ENCODE measurements at regions not wholly inside any gene's neighbourhood (a gene's known extent, or its start where the extent isn't known, plus 50 kb on each side); places are given as distances from the start of the nearest gene placed in this dataset.
"Not testable (repeated sequence)": the region's sequence is repeated elsewhere in the genome, so short reads cannot be mapped to it uniquely, and the experiment has no call there.

DNA sequence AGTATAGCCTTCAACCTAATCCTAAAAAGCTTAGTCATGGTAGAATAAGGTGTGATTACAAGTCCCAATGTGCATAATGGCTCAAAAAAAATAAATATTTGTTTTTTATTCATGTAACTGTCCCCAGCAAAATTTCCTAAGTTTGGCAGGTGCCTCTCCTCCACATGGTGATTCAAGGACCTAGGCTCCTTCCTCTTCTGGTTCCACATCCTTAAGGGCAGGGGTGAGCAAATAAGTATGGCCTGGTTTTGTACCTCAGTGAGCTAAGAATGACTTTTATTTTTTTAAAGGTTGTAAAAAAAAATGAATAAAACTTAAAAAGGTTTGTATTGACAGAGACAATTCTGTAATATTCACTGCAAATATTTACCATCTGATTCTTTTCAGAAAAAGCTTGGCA is 343.5 kb upstream of the UBE2E2 start:
- Mint-ChIP-seq H3K27ac (ENCODE audit: unreplicated experiment) (no peak overlapping the region), H3K4me1 (ENCODE audit: low read depth, unreplicated experiment) (no peaks in the 10 kb centered on the region), H3K9me3 (ENCODE audit: low read depth, unreplicated experiment) (no peaks in the 10 kb centered on the region), H3K4me3 (ENCODE audit: low read depth, unreplicated experiment) (no peak overlapping the region), H3K27me3 (ENCODE audit: unreplicated experiment) (no peaks in the 10 kb centered on the region), H3K36me3 (ENCODE audit: insufficient read depth, unreplicated experiment) (no peaks in the 10 kb centered on the region)
- CTCF ChIA-PET = no interaction called here
- intact Hi-C loops (cut with micrococcal nuclease; ENCODE audit: unreplicated experiment) = no loop called here
- TF ChIP-seq, protein P1, sequence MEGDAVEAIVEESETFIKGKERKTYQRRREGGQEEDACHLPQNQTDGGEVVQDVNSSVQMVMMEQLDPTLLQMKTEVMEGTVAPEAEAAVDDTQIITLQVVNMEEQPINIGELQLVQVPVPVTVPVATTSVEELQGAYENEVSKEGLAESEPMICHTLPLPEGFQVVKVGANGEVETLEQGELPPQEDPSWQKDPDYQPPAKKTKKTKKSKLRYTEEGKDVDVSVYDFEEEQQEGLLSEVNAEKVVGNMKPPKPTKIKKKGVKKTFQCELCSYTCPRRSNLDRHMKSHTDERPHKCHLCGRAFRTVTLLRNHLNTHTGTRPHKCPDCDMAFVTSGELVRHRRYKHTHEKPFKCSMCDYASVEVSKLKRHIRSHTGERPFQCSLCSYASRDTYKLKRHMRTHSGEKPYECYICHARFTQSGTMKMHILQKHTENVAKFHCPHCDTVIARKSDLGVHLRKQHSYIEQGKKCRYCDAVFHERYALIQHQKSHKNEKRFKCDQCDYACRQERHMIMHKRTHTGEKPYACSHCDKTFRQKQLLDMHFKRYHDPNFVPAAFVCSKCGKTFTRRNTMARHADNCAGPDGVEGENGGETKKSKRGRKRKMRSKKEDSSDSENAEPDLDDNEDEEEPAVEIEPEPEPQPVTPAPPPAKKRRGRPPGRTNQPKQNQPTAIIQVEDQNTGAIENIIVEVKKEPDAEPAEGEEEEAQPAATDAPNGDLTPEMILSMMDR (IDR thresholded peaks at IDR 0.05; ENCODE audit: unreplicated experiment) = no peak
- BruUV-seq (replicated peaks) = no TSS peak
- no peak for DNase-seq

DNA sequence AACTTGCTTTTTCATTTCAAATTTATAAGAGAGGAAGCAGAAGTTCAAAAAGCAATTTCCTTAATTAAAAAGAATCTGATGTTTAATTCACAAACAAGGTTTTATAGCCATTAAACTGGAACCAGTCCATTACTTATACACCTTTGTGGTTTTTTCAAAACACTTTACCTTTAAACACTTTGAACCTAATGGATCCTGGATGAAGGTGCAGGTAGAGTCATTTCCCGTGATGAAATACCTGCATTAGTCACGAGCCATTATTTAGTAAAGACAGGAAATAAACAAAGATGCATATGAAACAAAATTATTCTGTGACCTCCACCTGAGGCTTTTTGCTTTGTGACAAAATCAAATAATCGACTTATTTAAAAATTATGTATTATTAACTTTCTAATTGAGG is 341.7 kb upstream of the UBE2E2 start:
- no peak for DNase-seq
- TF ChIP-seq, protein P1 (IDR thresholded peaks at IDR 0.05; ENCODE audit: unreplicated experiment) = no peak
- no peak overlapping the region for H3K4me3 Mint-ChIP-seq (ENCODE audit: low read depth, unreplicated experiment)
- H3K9me3 Mint-ChIP-seq (ENCODE audit: low read depth, unreplicated experiment) = no peaks in the 10 kb centered on the region
- CTCF ChIA-PET = no interaction called here
- no peaks in the 10 kb centered on the region for H3K27me3 Mint-ChIP-seq (ENCODE audit: unreplicated experiment)
- intact Hi-C loops (cut with micrococcal nuclease; ENCODE audit: unreplicated experiment) = no loop called here
- H3K27ac Mint-ChIP-seq (ENCODE audit: unreplicated experiment) = no peak overlapping the region
- no peaks in the 10 kb centered on the region for H3K36me3 Mint-ChIP-seq (ENCODE audit: insufficient read depth, unreplicated experiment)
- no TSS peak for BruUV-seq (replicated peaks)
- H3K4me1 Mint-ChIP-seq (ENCODE audit: low read depth, unreplicated experiment) = no peaks in the 10 kb centered on the region

DNA sequence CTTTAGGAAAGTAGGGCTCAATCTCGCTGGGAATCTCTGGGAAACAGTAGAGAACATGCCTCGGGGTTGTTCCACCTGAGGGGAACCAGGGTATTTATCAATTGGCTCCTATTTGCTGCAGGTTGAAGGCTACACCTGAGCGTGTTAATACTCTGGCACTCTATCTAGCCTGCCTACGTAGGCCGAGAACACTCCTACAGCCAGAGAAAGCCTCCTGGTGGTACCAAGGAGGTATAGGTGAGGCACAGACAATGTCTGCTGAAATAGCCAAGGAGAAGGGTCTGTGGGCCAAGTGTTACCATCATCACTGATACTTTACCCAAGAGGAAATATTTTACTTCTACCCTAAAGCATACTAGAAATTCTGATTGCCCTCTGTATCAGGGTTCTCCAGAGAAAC is 341.0 kb upstream of the UBE2E2 start:
- no peaks in the 10 kb centered on the region for H3K9me3 Mint-ChIP-seq (ENCODE audit: low read depth, unreplicated experiment)
- no peaks in the 10 kb centered on the region for H3K36me3 Mint-ChIP-seq (ENCODE audit: insufficient read depth, unreplicated experiment)
- BruUV-seq (replicated peaks) = no TSS peak
- CTCF ChIA-PET = no interaction called here
- intact Hi-C loops (cut with micrococcal nuclease; ENCODE audit: unreplicated experiment) = no loop called here
- TF ChIP-seq, protein P1 (IDR thresholded peaks at IDR 0.05; ENCODE audit: unreplicated experiment) = no peak
- no peaks in the 10 kb centered on the region for H3K27me3 Mint-ChIP-seq (ENCODE audit: unreplicated experiment)
- H3K27ac Mint-ChIP-seq (ENCODE audit: unreplicated experiment) = no peak overlapping the region
- H3K4me1 Mint-ChIP-seq (ENCODE audit: low read depth, unreplicated experiment) = no peaks in the 10 kb centered on the region
- H3K4me3 Mint-ChIP-seq (ENCODE audit: low read depth, unreplicated experiment) = no peak overlapping the region
- no peak for DNase-seq

DNA sequence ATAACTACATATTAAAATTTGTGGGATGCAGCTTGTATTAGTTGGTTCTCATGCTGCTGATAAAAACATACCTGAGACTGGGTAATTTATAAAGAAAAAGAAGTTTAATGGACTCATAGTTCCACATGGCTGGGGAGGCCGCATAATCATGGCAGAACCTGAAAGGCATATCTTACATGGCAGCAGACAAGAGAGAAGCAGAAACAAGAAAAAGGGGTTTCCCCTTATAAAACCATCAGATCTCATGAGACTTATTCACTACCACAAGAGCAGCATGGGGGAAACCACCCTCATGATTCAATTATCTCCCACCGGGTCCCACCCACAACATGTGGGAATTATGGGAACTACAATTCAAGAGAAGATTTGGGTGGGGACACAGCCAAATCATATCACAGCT is 320.3 kb upstream of the UBE2E2 start:
- H3K4me1 Mint-ChIP-seq (ENCODE audit: low read depth, unreplicated experiment); H3K36me3 Mint-ChIP-seq (ENCODE audit: insufficient read depth, unreplicated experiment); H3K9me3 Mint-ChIP-seq (ENCODE audit: low read depth, unreplicated experiment); H3K4me3 Mint-ChIP-seq (ENCODE audit: low read depth, unreplicated experiment); DNase-seq; H3K27ac Mint-ChIP-seq (ENCODE audit: unreplicated experiment); intact Hi-C loops (cut with micrococcal nuclease; ENCODE audit: unreplicated experiment); BruUV-seq (replicated peaks); H3K27me3 Mint-ChIP-seq (ENCODE audit: unreplicated experiment); CTCF ChIA-PET: not testable (repeated sequence)

DNA sequence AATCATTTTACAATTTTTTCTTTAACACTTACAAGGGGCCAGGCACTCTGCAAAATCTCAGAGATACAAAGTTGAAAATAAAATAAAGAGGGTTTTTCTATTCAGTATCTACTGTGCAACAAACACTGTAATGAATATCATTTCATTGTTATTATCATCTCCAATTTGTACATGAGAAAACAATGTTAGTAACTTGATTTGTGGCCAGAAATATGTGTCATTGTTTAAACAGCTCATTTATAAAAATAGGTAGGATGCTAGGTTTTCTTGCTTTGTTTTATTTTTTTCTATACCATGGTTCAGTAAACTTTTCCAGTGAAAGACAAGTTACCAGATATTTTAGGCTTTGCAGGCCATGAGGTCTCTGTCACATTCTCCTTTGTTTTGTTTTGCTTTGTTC is 318.1 kb upstream of the UBE2E2 start:
- intact Hi-C loops (cut with micrococcal nuclease; ENCODE audit: unreplicated experiment) = loop anchor here (5.0 kb wide), 1 partner anchor 708 kb away; no protein-coding TSS in a partner anchor
- TF ChIP-seq, protein P1 (IDR thresholded peaks at IDR 0.05; ENCODE audit: unreplicated experiment) = no peak
- CTCF ChIA-PET = no interaction called here
- BruUV-seq (replicated peaks) = no TSS peak
- no peak overlapping the region for H3K27ac Mint-ChIP-seq (ENCODE audit: unreplicated experiment)
- no peaks in the 10 kb centered on the region for H3K36me3 Mint-ChIP-seq (ENCODE audit: insufficient read depth, unreplicated experiment)
- no peak overlapping the region for H3K4me3 Mint-ChIP-seq (ENCODE audit: low read depth, unreplicated experiment)
- H3K4me1 Mint-ChIP-seq (ENCODE audit: low read depth, unreplicated experiment) = no peaks in the 10 kb centered on the region
- no peaks in the 10 kb centered on the region for H3K27me3 Mint-ChIP-seq (ENCODE audit: unreplicated experiment)
- no peak for DNase-seq
- H3K9me3 Mint-ChIP-seq (ENCODE audit: low read depth, unreplicated experiment) = no peaks in the 10 kb centered on the region

Data from Calu3 (cell line).